Ascending aorta (tissue), 2 donors: ENCODE measurements at regions not wholly inside any gene's neighbourhood (a gene's known extent, or its start where the extent isn't known, plus 50 kb on each side); places are given as distances from the start of the nearest gene placed in this dataset.

Source experiments
- DNase-seq, 2 donors: peaks; one replicate each; pipeline ENCODE4 v3.0.0-alpha.2; 2019; ENCODE audit warnings: low spot score in 2 of 2
- H3K27ac ChIP-seq, 2 donors: fragments of 200-600 bp; sonication (generic); one replicate each; pipeline ENCODE4 v1.5.1; 2016 to 2017; ENCODE audit warnings: mild to moderate bottlenecking in 1 of 2
- H3K27me3 ChIP-seq: fragments of 200-600 bp; sonication (generic); one replicate; pipeline ENCODE4 v1.5.1; 2017
- H3K36me3 ChIP-seq, 2 donors: fragments of 200-600 bp; sonication (generic); one replicate each; pipeline ENCODE4 v1.5.1; 2016
- H3K4me1 ChIP-seq, 2 donors: fragments of 200-600 bp; sonication (generic); one replicate each; pipeline ENCODE4 v1.5.1; 2016 to 2017; ENCODE audit warnings: mild to moderate bottlenecking in 1 of 2
- H3K4me3 ChIP-seq, 2 donors: fragments of 200-600 bp; sonication (generic); one replicate each; pipeline ENCODE4 v1.5.1; 2016 to 2017; ENCODE audit warnings: mild to moderate bottlenecking in 1 of 2
- H3K9me3 ChIP-seq, 2 donors: fragments of 200-600 bp; sonication (generic); one replicate each; pipeline ENCODE4 v1.5.1; 2016
- CTCF ChIP-seq, 3 experiments: fragments of 200-600 bp in 2 of 3; fragments of 450-650 bp in 1 of 3; sonication (generic) in 2 of 3; IDR thresholded peaks; one replicate each; pipeline ENCODE4 v1.5.1; 2016 to 2019; ENCODE audit warnings: antibody characterized with exemption in 3 of 3, mild to moderate bottlenecking in 1 of 3, moderate library complexity in 1 of 3
- intact Hi-C: fragments of 100-400 bp; cut with DNase I; formaldehyde crosslinking; loops from one replicate; pipeline ENCODE4 v1.15.1; 2023

- Histone ChIP-seq H3K27me3 (no peaks in the 10 kb centered on the region), H3K4me3 (no peak overlapping the region), H3K36me3 (no peaks in the 10 kb centered on the region), H3K9me3 (no peaks in the 10 kb centered on the region), H3K27ac (no peak overlapping the region), H3K4me1 (no peaks in the 10 kb centered on the region)
- no peak for TF ChIP-seq CTCF (IDR thresholded peaks at IDR 0.05)
- intact Hi-C loops, result no loop called here
- DNase-seq, result no peak
Observed at GRCh38 chr14:36451310-36452065, 68.5 kb downstream of the NKX2-1 start.

- intact Hi-C loops, result no loop called here
- H3K27ac ChIP-seq, result no peak overlapping the region
- no peaks in the 10 kb centered on the region for H3K36me3 ChIP-seq
- no peaks in the 10 kb centered on the region for H3K9me3 ChIP-seq
- TF ChIP-seq CTCF (IDR thresholded peaks at IDR 0.05), result no peak
- no peaks in the 10 kb centered on the region for H3K4me1 ChIP-seq
- no peak for DNase-seq
- H3K4me3 ChIP-seq, result no peak overlapping the region
- H3K27me3 ChIP-seq, result no peaks in the 10 kb centered on the region
Observed at GRCh38 chr14:36450550-36450949, 69.5 kb downstream of the NKX2-1 start.

- TF ChIP-seq CTCF (IDR thresholded peaks at IDR 0.05), result no peak
- no peaks in the 10 kb centered on the region for H3K4me1 ChIP-seq
- H3K36me3 ChIP-seq, result no peaks in the 10 kb centered on the region
- no peak overlapping the region for H3K4me3 ChIP-seq
- no peak overlapping the region for H3K27ac ChIP-seq
- intact Hi-C loops, result no loop called here
- no peaks in the 10 kb centered on the region for H3K27me3 ChIP-seq
- DNase-seq, result no peak
- H3K9me3 ChIP-seq, result no peaks in the 10 kb centered on the region
Observed at GRCh38 chr14:36449903-36450302, 70.1 kb downstream of the NKX2-1 start.

GRCh38 chr14:36443374-36443773 is 76.7 kb downstream of the NKX2-1 start:
- H3K4me3 ChIP-seq, result no peak overlapping the region
- intact Hi-C loops, result no loop called here

GRCh38 chr14:36442824-36443241 is 77.2 kb downstream of the NKX2-1 start:
- no peak for TF ChIP-seq CTCF (IDR thresholded peaks at IDR 0.05)

More at GRCh38 chr14:36443374-36443773, 76.7 kb downstream of the NKX2-1 start:
- Histone ChIP-seq H3K4me1 (no peaks in the 10 kb centered on the region), H3K27ac (no peak overlapping the region), H3K36me3 (no peaks in the 10 kb centered on the region), H3K9me3 (no peaks in the 10 kb centered on the region), H3K27me3 (no peaks in the 10 kb centered on the region)
- TF ChIP-seq CTCF (IDR thresholded peaks at IDR 0.05), result no peak
- DNase-seq, result no peak

More at GRCh38 chr14:36442824-36443241, 77.2 kb downstream of the NKX2-1 start:
- no peaks in the 10 kb centered on the region for H3K9me3 ChIP-seq
- H3K4me1 ChIP-seq, result no peaks in the 10 kb centered on the region
- no peaks in the 10 kb centered on the region for H3K27me3 ChIP-seq
- H3K4me3 ChIP-seq, result no peak overlapping the region
- intact Hi-C loops, result no loop called here
- H3K36me3 ChIP-seq, result no peaks in the 10 kb centered on the region
- DNase-seq, result no peak
- no peak overlapping the region for H3K27ac ChIP-seq
